GM12878 (cell line): ENCODE measurements at regions not wholly inside any gene's neighbourhood (a gene's known extent, or its start where the extent isn't known, plus 50 kb on each side); places are given as distances from the start of the nearest gene placed in this dataset.

Source experiments
- ATAC-seq: fragments of 200-7000 bp; cut with Tn5 transposase; 3 replicates; pipeline ENCODE4 v1.9.1; 2020; ENCODE audit warnings: mild to moderate bottlenecking, moderate library complexity
- BruUV-seq: library from RNA; stranded (reverse); fragments of 400-500 nt; replicated peaks from 2 replicates; lab custom pipeline; 2021; lab: Mats Ljungman, UMichigan
- CTCF ChIA-PET: fragments of 300-600 bp; sonication (Branson Sonifier 250); formaldehyde crosslinking; extraction: SDS; loops from one replicate; lab custom pipeline; 2021; ENCODE audit warnings: inconsistent platforms; lab: Yijun Ruan, JAX
- POLR2A ChIA-PET: fragments of 350-600 bp; formaldehyde crosslinking; extraction: SDS; loops from one replicate; lab custom pipeline; 2021; ENCODE audit warnings: inconsistent platforms; lab: Charles Lee
- RAD21 ChIA-PET: fragments of 300-600 bp; sonication (Branson Sonifier 250); formaldehyde crosslinking; loops from one replicate; lab custom pipeline; 2023; ENCODE audit warnings: antibody characterized with exemption; ENCODE audit not compliant: unreplicated experiment; lab: Charles Lee
- SMC1A ChIA-PET: fragments of 300-600 bp; sonication (Branson Sonifier 250); formaldehyde crosslinking; loops from one replicate; lab custom pipeline; 2023; ENCODE audit not compliant: unreplicated experiment, uncharacterized antibody; lab: Charles Lee
- DNase-seq: peaks from one replicate; pipeline ENCODE4 v3.0.0-alpha.2; 2011; ENCODE audit warnings: low read depth, low spot score
- FAIRE-seq: peaks from 3 replicates; lab custom pipeline; 2011; peaks lifted over from hg19 to GRCh38; lab: Jason Lieb, UNC
- H2AFZ ChIP-seq: 2 replicates; pipeline ENCODE4 v1.6.0; 2011; ENCODE audit warnings: low read depth, low read length, control low read depth; ENCODE audit not compliant: control insufficient read depth
- H3K27ac ChIP-seq: 2 replicates; pipeline ENCODE4 v1.5.1; 2011; ENCODE audit warnings: control low read depth; ENCODE audit not compliant: control insufficient read depth, insufficient read depth
- H3K27me3 ChIP-seq, 2 experiments: replicated peaks in 1 of 2; 2 replicates each; pipeline versions ENCODE4 v1.6.0 to v1.6.1; 2011; ENCODE audit warnings: low read length in 1 of 2; ENCODE audit not compliant: control insufficient read depth in 2 of 2, insufficient read depth in 2 of 2
- H3K36me3 ChIP-seq, 2 experiments: 2 replicates each; pipeline ENCODE4 v1.5.1; 2011; ENCODE audit warnings: low read length in 1 of 2; ENCODE audit not compliant: control insufficient read depth in 2 of 2, insufficient read depth in 2 of 2
- H3K4me1 ChIP-seq: 2 replicates; pipeline ENCODE4 v1.6.1; 2011; ENCODE audit warnings: mild to moderate bottlenecking, low read length, moderate library complexity, mixed read lengths; ENCODE audit not compliant: control insufficient read depth, insufficient read depth
- H3K4me2 ChIP-seq: 2 replicates; pipeline ENCODE4 v1.6.0; 2011; ENCODE audit warnings: control low read depth; ENCODE audit not compliant: control insufficient read depth, insufficient read depth
- H3K4me3 ChIP-seq: fragments of 200-600 bp; sonication (generic); 2 replicates; pipeline ENCODE4 v1.5.1; 2016
- H3K79me2 ChIP-seq: 2 replicates; pipeline ENCODE4 v1.6.0; 2011; ENCODE audit warnings: low read length; ENCODE audit not compliant: control insufficient read depth, insufficient read depth
- H3K9ac ChIP-seq: 2 replicates; pipeline ENCODE4 v1.8.0; 2011; ENCODE audit warnings: low read length, control low read depth, mixed read lengths; ENCODE audit not compliant: control insufficient read depth, insufficient read depth
- H3K9me3 ChIP-seq: replicated peaks from 3 replicates; pipeline ENCODE4 v1.5.1; 2011; ENCODE audit warnings: mild to moderate bottlenecking, low read length; ENCODE audit not compliant: control insufficient read depth, insufficient read depth
- H4K20me1 ChIP-seq: 2 replicates; pipeline ENCODE4 v1.6.0; 2011; ENCODE audit not compliant: control insufficient read depth, insufficient read depth
- CEBPB ChIP-seq, 2 experiments: fragments of 150-350 bp in 1 of 2; IDR thresholded peaks; 2 replicates each; pipeline ENCODE4 v1.6.1; 2012 to 2014; ENCODE audit warnings: low read depth in 2 of 2, low read length in 2 of 2, borderline replicate concordance in 1 of 2, inconsistent platforms in 1 of 2
- CREM ChIP-seq: IDR thresholded peaks from 2 replicates; pipeline ENCODE4 v1.6.1; 2014; ENCODE audit warnings: antibody characterized with exemption, low read depth
- FOXM1 ChIP-seq: IDR thresholded peaks from 2 replicates; pipeline ENCODE4 v1.6.1; 2012; ENCODE audit warnings: low read depth, mild to moderate bottlenecking, inconsistent platforms, low read length, moderate library complexity
- MEF2A ChIP-seq: IDR thresholded peaks from 2 replicates; pipeline ENCODE4 v1.6.1; 2011; ENCODE audit warnings: low read depth, mild to moderate bottlenecking, low read length, moderate library complexity; ENCODE audit not compliant: insufficient read depth
- MYC ChIP-seq: IDR thresholded peaks from 2 replicates; pipeline ENCODE4 v1.6.1; 2011; ENCODE audit warnings: mild to moderate bottlenecking, low read length, moderate library complexity, inconsistent platforms; ENCODE audit not compliant: insufficient read depth, insufficient replicate concordance, insufficient read length, severe bottlenecking
- PAX8 ChIP-seq: fragments of 450-650 bp; IDR thresholded peaks from 2 replicates; pipeline ENCODE4 v1.6.1; 2017; ENCODE audit warnings: mild to moderate bottlenecking, moderate library complexity
- SMC3 ChIP-seq: IDR thresholded peaks from 2 replicates; pipeline ENCODE4 v1.6.1; 2011; ENCODE audit warnings: low read length, improper control_type of control experiment, borderline replicate concordance
- SP1 ChIP-seq: IDR thresholded peaks from one replicate; pipeline ENCODE4 v1.6.1; 2011; ENCODE audit warnings: low read depth, low read length
- YBX1 ChIP-seq: fragments of 450-650 bp; IDR thresholded peaks from 2 replicates; pipeline ENCODE4 v1.6.1; 2016; ENCODE audit warnings: antibody characterized with exemption
- ZBTB40 ChIP-seq: fragments of 450-650 bp; IDR thresholded peaks from 2 replicates; pipeline ENCODE4 v1.6.1; 2016; ENCODE audit warnings: mild to moderate bottlenecking, moderate library complexity, borderline replicate concordance
- ZNF207 ChIP-seq: fragments of 450-650 bp; IDR thresholded peaks from 2 replicates; pipeline ENCODE4 v1.6.1; 2014; ENCODE audit warnings: antibody characterized with exemption, mild to moderate bottlenecking, borderline replicate concordance
- ZNF384 ChIP-seq: IDR thresholded peaks from 2 replicates; pipeline ENCODE4 v1.6.1; 2012; ENCODE audit warnings: low read depth, mild to moderate bottlenecking, low read length, improper control_type of control experiment, borderline replicate concordance
- WGBS: methylation state at CpG from one replicate; pipeline ENCODE4 v1.1.6; 2016; ENCODE audit warnings: low lambda C conversion rate; ENCODE audit not compliant: insufficient replicate concordance, insufficient coverage; ENCODE audit errors: missing lambda C conversion rate; 5-methylcytosine and 5-hydroxymethylcytosine counted together
- in situ Hi-C: fragments of 300-500 bp; cut with MboI; formaldehyde crosslinking; loops from 9 replicates; pipeline ENCODE4 v1.14.3; 2018; ENCODE audit warnings: mixed read lengths
- intact Hi-C: fragments of 100-400 bp; cut with micrococcal nuclease; formaldehyde crosslinking; loops from one replicate; pipeline ENCODE4 v1.14.2; 2022; ENCODE audit not compliant: unreplicated experiment
- TF ChIP-seq, protein P1 (sequence below): IDR thresholded peaks from 2 replicates; pipeline ENCODE4 v1.6.1; 2012; ENCODE audit warnings: low read depth, low read length, improper control_type of control experiment

DNA sequence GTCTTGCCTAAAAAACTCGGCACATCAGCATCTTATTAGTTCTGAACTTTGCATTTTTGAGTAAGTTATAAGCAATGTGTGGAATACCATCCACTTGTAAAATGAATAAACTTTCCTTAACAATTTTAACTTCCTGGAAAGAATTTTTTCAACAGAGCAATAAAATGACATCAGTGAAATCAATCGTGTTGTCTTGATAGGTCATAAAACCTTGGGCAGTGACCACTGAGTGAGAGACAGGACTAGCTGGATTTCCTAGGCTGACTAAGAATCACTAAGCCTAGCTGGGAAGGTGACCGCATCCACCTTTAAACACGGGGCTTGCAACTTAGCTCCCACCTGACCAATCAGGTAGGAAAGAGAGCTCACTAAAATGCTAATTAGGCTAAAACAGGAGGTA is 403.0 kb upstream of the CNKSR2 start:
- CTCF ChIA-PET = no interaction called here
- 13% methylated on average over 4 of the region's 4 CpGs for whole genome bisulfite sequencing
- in situ Hi-C loops = no loop called here
- Histone ChIP-seq H2AFZ (no peak overlapping the region), H3K79me2 (no peaks in the 10 kb centered on the region), H3K4me2 (no peak overlapping the region), H3K9me3 (no peaks in the 10 kb centered on the region), H3K36me3 (no peaks in the 10 kb centered on the region), H3K4me3 (no peak overlapping the region), H3K27ac (no peak overlapping the region)
- DNase-seq = no peak
- POLR2A ChIA-PET = interaction anchor here (1.4 kb wide), 1 partner anchor 17 kb away, joined by 3 read pairs; no protein-coding TSS in a partner anchor
- ATAC-seq = no peak
- RAD21 ChIA-PET = no interaction called here
- FAIRE-seq = no peak
- intact Hi-C loops = no loop called here
- TF ChIP-seq MEF2A (no peak), MYC (no peak), FOXM1 (no peak), ZNF207 (no peak), ZBTB40 (no peak), SP1 (no peak), CEBPB (IDR thresholded peaks at IDR 0.05; ENCODE audit: borderline replicate concordance in 1 of 2, low read depth in 2 of 2, low read length in 2 of 2) (no peak), PAX8 (no peak), SMC3 (no peak), ZNF384 (no peak), CREM (no peak), YBX1 (no peak)
- TF ChIP-seq, protein P1, sequence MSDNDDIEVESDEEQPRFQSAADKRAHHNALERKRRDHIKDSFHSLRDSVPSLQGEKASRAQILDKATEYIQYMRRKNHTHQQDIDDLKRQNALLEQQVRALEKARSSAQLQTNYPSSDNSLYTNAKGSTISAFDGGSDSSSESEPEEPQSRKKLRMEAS = no peak
- TF ChIP-seq, all 136 proteins: peak for 0
- no peaks in the 10 kb centered on the region for H3K4me1 ChIP-seq
- H4K20me1 ChIP-seq = no peaks in the 10 kb centered on the region
- no peak overlapping the region for H3K9ac ChIP-seq
- no TSS peak for BruUV-seq
- H3K27me3 ChIP-seq = no peaks in the 10 kb centered on the region
- SMC1A ChIA-PET = interaction anchor here (2.3 kb wide), 1 partner anchor 10 kb away, joined by 6 read pairs; no protein-coding TSS in a partner anchor
